Upper lobe of right lung (tissue), 1 donor: ENCODE measurements at regions not wholly inside any gene's neighbourhood (a gene's known extent, or its start where the extent isn't known, plus 50 kb on each side); places are given as distances from the start of the nearest gene placed in this dataset.
A peak's percentile ranks its signal among the peaks of the same experiment; 100 is the strongest.

Experiments
- ATAC-seq: fragments of 200-7000 bp; cut with Tn5 transposase; one replicate; pipeline ENCODE4 v1.9.1; 2020; ENCODE audit warnings: mild to moderate bottlenecking, moderate library complexity
- DNase-seq: peaks from one replicate; pipeline ENCODE4 v3.0.0-alpha.2; 2020
- H3K27ac ChIP-seq: fragments of 200-600 bp; one replicate; pipeline ENCODE4 v1.8.0; 2022
- H3K27me3 ChIP-seq: fragments of 200-600 bp; one replicate; pipeline ENCODE4 v1.8.0; 2022; ENCODE audit warnings: mild to moderate bottlenecking
- H3K36me3 ChIP-seq: fragments of 200-600 bp; one replicate; pipeline ENCODE4 v1.8.0; 2022
- H3K4me1 ChIP-seq: fragments of 200-600 bp; one replicate; pipeline ENCODE4 v1.8.0; 2022
- H3K4me3 ChIP-seq: fragments of 200-600 bp; one replicate; pipeline ENCODE4 v1.8.0; 2022; ENCODE audit warnings: mild to moderate bottlenecking
- H3K9me3 ChIP-seq: fragments of 200-600 bp; one replicate; pipeline ENCODE4 v1.8.0; 2022
- CTCF ChIP-seq: fragments of 200-600 bp; IDR thresholded peaks from one replicate; pipeline ENCODE4 v1.8.0; 2022; ENCODE audit warnings: antibody characterized with exemption
- intact Hi-C: fragments of 100-400 bp; cut with DNase I; formaldehyde crosslinking; loops from one replicate; pipeline ENCODE4 v1.11.0; 2022
- donor health status: DM: no; HTN: yes; CAD: no; lungs with severe emphysema.

GRCh38 chr1:21351901-21352300 lies 61.6 kb upstream of the ECE1 start:
- Histone ChIP-seq H3K4me1 (no peaks in the 10 kb centered on the region), H3K9me3 (no peaks in the 10 kb centered on the region), H3K36me3 (no peaks in the 10 kb centered on the region), H3K27ac (no peak overlapping the region), H3K27me3 (no peaks in the 10 kb centered on the region), H3K4me3 (no peak overlapping the region)
- no peak for TF ChIP-seq CTCF
- DNase-seq (no peak), ATAC-seq (no peak)
- intact Hi-C loops, result no loop called here

- Histone ChIP-seq H3K4me1 (peaks cover 3% of the 10 kb centered on the region), H3K4me3 (no peak overlapping the region), H3K27ac (no peak overlapping the region), H3K36me3 (no peaks in the 10 kb centered on the region), H3K9me3 (no peaks in the 10 kb centered on the region), H3K27me3 (no peaks in the 10 kb centered on the region)
- intact Hi-C loops, result no loop called here
- no peak for TF ChIP-seq CTCF
- DNase-seq, result no peak
- ATAC-seq, result no peak
Observed at GRCh38 chr1:21350202-21350885, 60.1 kb upstream of the ECE1 start.

GRCh38 chr1:21349693-21350092 lies 59.4 kb upstream of the ECE1 start:
- Histone ChIP-seq H3K4me1 (peaks cover 3% of the 10 kb centered on the region), H3K9me3 (no peaks in the 10 kb centered on the region), H3K27ac (no peak overlapping the region), H3K36me3 (no peaks in the 10 kb centered on the region), H3K27me3 (no peaks in the 10 kb centered on the region), H3K4me3 (no peak overlapping the region)
- DNase-seq, result no peak
- no peak for ATAC-seq
- no peak for TF ChIP-seq CTCF
- intact Hi-C loops, result no loop called here

- DNase-seq (no peak), ATAC-seq (no peak)
- H3K27ac ChIP-seq, result no peak overlapping the region
- no peaks in the 10 kb centered on the region for H3K36me3 ChIP-seq
- H3K9me3 ChIP-seq, result no peaks in the 10 kb centered on the region
- intact Hi-C loops, result no loop called here
- H3K27me3 ChIP-seq, result no peaks in the 10 kb centered on the region
- H3K4me3 ChIP-seq, result no peak overlapping the region
- peaks cover 9% of the 10 kb centered on the region for H3K4me1 ChIP-seq
- TF ChIP-seq CTCF, result no peak
Observed at GRCh38 chr1:21347072-21347581, 56.9 kb upstream of the ECE1 start.

GRCh38 chr1:21346365-21347071 lies 56.3 kb upstream of the ECE1 start:
- DNase-seq, result no peak
- no peaks in the 10 kb centered on the region for H3K36me3 ChIP-seq
- H3K9me3 ChIP-seq, result no peaks in the 10 kb centered on the region
- H3K4me3 ChIP-seq, result peak overlapping the region; percentile 62
- no peaks in the 10 kb centered on the region for H3K27me3 ChIP-seq
- TF ChIP-seq CTCF, result no peak
- peaks cover 14% of the 10 kb centered on the region for H3K4me1 ChIP-seq
- intact Hi-C loops, result no loop called here
- no peak overlapping the region for H3K27ac ChIP-seq
- ATAC-seq, result no peak
